HG03175 (cell line): ENCODE measurements at regions not wholly inside any gene's neighbourhood (a gene's known extent, or its start where the extent isn't known, plus 50 kb on each side); places are given as distances from the start of the nearest gene placed in this dataset.
"Not testable (repeated sequence)": the region's sequence is repeated elsewhere in the genome, so short reads cannot be mapped to it uniquely, and the experiment has no call there.

ENCODE experiments used
- ATAC-seq: cut with Tn5 transposase; IDR thresholded peaks from one replicate; pipeline ENCODE4 v1.9.1; 2021; ENCODE audit warnings: mild to moderate bottlenecking, moderate library complexity; ENCODE audit not compliant: unreplicated experiment

GRCh38 chr21:8194042-8194441 is 2327.3 kb upstream of the TPTE start:
- ATAC-seq = peak; percentile 67

GRCh38 chr21:8197377-8198027 is 2323.9 kb upstream of the TPTE start:
- peak; percentile 57 for ATAC-seq

- ATAC-seq = not testable (repeated sequence)
Measured at GRCh38 chr21:8205094-8205891, 2316.1 kb upstream of the TPTE start.

GRCh38 chr21:8205892-8206188 is 2315.5 kb upstream of the TPTE start:
- not testable (repeated sequence) for ATAC-seq

GRCh38 chr21:8212986-8213550 is 2308.3 kb upstream of the TPTE start:
- not testable (repeated sequence) for ATAC-seq

- not testable (repeated sequence) for ATAC-seq
Measured at GRCh38 chr21:8214539-8214938, 2306.8 kb upstream of the TPTE start.

GRCh38 chr21:8229366-8230150 is 2291.8 kb upstream of the TPTE start:
- peak; percentile 30 for ATAC-seq

GRCh38 chr21:8231252-8231651 is 2290.1 kb upstream of the TPTE start:
- ATAC-seq = not testable (repeated sequence)

- ATAC-seq = not testable (repeated sequence)
Measured at GRCh38 chr21:8233000-8233399, 2288.4 kb upstream of the TPTE start.

GRCh38 chr21:8234059-8234458 is 2287.3 kb upstream of the TPTE start:
- not testable (repeated sequence) for ATAC-seq

GRCh38 chr21:8244723-8245641 is 2276.4 kb upstream of the TPTE start:
- peak; percentile 44 for ATAC-seq

GRCh38 chr21:8245642-8246402 is 2275.6 kb upstream of the TPTE start:
- peak; percentile 73 for ATAC-seq

GRCh38 chr21:8251701-8252100 is 2269.7 kb upstream of the TPTE start:
- not testable (repeated sequence) for ATAC-seq

- not testable (repeated sequence) for ATAC-seq
Measured at GRCh38 chr21:8255094-8255493, 2266.3 kb upstream of the TPTE start.

- not testable (repeated sequence) for ATAC-seq
Measured at GRCh38 chr21:8257083-8257799, 2264.1 kb upstream of the TPTE start.

- ATAC-seq = not testable (repeated sequence)
Measured at GRCh38 chr21:8260065-8260627, 2261.2 kb upstream of the TPTE start.
